Activated CD8-positive, alpha-beta memory T cell treated with anti-CD3 and anti-CD28 coated beads for 36 hours (primary cell): ENCODE measurements at regions not wholly inside any gene's neighbourhood (a gene's known extent, or its start where the extent isn't known, plus 50 kb on each side); places are given as distances from the start of the nearest gene placed in this dataset.

Experiments used
- CTCF ChIA-PET: fragments of 350-600 bp; sonication (Branson Sonifier 250); formaldehyde crosslinking; loops from one replicate; lab custom pipeline; 2021; ENCODE audit warnings: antibody characterized with exemption; lab: Charles Lee
- POLR2A ChIA-PET: fragments of 350-600 bp; sonication (Branson Sonifier 250); formaldehyde crosslinking; loops from one replicate; lab custom pipeline; 2021; ENCODE audit warnings: antibody characterized with exemption; lab: Charles Lee

- POLR2A ChIA-PET: no interaction called here
- CTCF ChIA-PET: no interaction called here
Observed at GRCh38 chr13:109906976-109907375, 120.6 kb upstream of the IRS2 start.

- ChIA-PET POLR2A (no interaction called here), CTCF (no interaction called here)
Observed at GRCh38 chr13:109904218-109904617, 117.8 kb upstream of the IRS2 start.

- CTCF ChIA-PET: no interaction called here
- POLR2A ChIA-PET: no interaction called here
Observed at GRCh38 chr13:109900741-109901140, 114.4 kb upstream of the IRS2 start.

DNA sequence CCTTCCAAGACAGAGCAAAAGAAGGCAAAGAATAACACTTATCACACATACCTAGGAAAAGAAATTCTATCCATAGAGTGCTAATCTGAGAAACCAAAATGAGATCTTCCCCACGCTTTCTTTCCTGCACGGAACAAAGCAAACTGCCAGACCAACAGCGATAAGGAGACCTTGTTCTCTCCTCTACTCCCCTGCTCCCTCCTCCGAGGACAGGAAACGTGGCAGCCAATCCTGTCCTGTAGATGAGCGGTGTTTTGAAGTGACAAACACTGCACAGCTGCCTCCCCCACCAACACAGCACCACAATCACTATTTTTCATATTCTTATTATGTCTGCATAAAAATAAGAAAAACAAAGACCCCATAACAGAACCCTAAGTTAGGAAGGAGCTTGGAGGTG lies 113.9 kb upstream of the IRS2 start:
- POLR2A ChIA-PET: no interaction called here
- CTCF ChIA-PET: no interaction called here

GRCh38 chr13:109899748-109900147 lies 113.4 kb upstream of the IRS2 start:
- CTCF ChIA-PET: no interaction called here
- POLR2A ChIA-PET: no interaction called here

GRCh38 chr13:109899316-109899715 lies 112.9 kb upstream of the IRS2 start:
- CTCF ChIA-PET: no interaction called here

GRCh38 chr13:109897988-109898624 lies 111.7 kb upstream of the IRS2 start:
- CTCF ChIA-PET: no interaction called here
- POLR2A ChIA-PET: no interaction called here

More at GRCh38 chr13:109899316-109899715, 112.9 kb upstream of the IRS2 start:
- POLR2A ChIA-PET: no interaction called here

DNA sequence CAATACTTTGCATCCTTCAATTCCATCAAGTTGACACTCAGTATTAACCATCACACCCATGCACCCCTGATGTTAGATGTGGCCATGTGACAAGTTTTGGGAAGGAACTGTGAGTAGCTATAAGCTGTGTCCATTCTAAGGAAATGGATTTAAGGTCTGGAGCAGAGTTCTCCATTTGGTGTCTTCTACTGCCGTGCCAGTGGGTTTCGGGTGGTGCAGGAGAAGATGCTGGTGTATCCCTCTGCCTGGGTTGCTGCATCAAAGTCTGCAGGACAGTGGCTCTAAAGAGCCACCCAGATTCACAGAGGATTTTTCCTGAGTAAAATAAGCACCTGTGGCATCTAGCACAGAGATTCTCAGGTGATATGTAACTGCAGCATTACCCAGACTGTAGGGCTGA lies 105.7 kb upstream of the IRS2 start:
- POLR2A ChIA-PET: no interaction called here
- CTCF ChIA-PET: no interaction called here

GRCh38 chr13:109885235-109885634 lies 98.9 kb upstream of the IRS2 start:
- ChIA-PET CTCF (no interaction called here), POLR2A (no interaction called here)

DNA sequence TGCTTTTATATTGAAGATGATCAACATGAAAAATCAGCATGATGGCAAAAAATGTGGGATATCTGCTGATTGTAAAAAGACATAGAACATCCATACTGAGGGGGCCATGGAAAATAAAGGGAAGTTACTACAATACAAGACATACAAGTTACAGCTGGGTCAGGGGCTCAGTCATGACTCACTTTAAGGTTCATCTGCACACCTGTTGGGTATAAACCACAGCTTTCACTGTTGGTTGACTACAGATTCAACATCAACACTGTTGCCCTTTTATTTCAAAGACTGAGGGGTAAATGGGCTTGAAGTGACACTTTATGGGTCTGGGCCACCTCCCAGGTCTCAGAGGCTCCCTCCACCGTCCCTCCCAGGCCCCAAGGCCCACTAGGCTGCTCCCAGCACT lies 98.1 kb upstream of the IRS2 start:
- POLR2A ChIA-PET: no interaction called here
- CTCF ChIA-PET: no interaction called here

GRCh38 chr13:109883181-109884180 lies 97.1 kb upstream of the IRS2 start:
- POLR2A ChIA-PET: no interaction called here

DNA sequence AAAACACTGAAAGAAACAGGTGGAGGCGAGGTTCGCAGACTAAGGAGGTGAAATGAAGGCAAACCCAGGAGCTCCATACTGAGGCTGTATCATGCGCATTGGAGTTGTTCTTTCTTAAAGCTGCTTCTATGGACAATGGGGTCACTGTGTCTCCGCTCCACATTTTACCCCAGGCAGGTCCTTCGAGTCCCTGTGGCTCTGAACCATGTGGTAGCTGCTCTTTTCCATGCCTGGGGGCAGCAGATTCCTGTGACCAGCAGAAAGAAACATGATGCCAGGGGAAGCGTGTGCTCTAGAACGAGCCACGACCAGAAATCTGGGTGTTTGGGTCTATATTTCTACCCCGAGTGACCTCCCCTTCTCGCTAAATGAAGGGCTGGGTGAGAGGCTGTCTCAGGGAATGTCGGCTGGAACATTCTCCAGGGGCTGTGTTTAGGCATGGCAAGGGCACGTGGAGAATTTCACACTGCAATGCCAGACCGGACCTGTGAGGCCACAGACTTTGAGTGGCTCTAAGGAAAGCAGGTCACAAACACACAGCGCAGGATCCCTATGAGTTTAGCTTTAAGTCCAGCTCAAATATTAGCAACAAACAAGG lies 95.7 kb upstream of the IRS2 start:
- POLR2A ChIA-PET: no interaction called here
- CTCF ChIA-PET: no interaction called here

More at GRCh38 chr13:109883181-109884180, 97.1 kb upstream of the IRS2 start:
- CTCF ChIA-PET: no interaction called here

DNA sequence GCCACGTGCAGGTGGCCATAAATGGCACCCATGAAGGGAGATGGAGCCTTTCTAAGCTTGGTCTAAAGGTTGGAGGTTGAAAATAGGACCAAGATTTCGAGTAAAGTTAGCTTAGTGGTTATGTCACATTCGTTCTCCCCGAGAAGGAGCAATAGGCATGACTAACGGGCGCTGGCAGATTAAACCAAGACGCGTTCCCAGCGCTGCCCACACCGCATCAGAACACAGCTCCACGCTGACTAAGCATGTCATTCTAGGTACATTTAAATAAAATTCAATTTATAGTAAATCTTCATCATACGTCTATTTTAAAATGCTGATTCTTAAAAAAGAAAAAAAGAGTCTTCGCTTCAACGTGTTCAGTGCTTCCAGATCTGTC lies 95.0 kb upstream of the IRS2 start:
- POLR2A ChIA-PET: no interaction called here
- CTCF ChIA-PET: no interaction called here

DNA sequence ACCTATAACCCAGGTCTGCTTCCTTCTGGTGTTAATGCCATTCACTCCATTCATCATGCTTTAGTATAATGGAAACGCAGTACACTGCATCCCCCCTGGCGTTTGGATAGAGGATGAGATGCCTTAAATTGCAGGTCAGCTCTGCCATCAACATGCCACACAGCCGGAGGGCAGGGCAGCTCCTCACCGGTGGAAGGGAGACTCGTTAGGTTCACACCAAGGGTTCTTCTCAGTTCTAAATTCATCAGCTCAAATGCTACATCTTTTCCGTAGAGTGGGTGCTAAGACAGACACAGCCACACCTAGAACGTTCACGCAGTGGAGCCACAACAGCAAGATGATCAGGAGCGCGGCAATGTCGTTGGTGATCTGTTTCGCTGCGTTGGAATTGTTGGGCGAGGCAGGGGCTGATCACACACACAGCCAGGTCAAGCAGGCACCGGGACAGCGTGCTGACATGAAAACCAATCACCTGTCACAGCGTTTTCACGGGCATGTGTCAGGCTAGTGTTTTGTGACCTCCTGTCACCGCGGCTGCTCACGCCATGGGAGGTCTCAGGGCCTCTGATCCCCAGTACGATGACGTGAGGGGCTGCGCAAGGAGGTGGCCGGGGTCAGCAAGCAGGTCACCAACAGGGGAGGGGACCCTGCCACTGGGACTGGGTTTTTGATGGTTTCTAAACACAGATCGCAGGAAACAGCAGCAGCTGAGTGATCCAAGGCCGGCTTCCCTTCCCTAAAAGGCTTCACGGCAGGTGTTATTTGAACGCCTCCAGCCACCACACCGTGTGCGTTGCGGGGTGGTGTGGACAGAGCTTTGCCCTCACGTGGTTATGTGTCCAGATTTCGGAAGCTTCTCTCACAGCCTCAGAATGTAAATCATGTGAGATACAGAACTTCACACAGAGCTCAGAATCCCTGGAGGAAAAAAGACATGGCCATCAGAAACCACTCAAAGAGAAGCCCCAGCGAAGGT lies 94.3 kb upstream of the IRS2 start:
- CTCF ChIA-PET: no interaction called here

GRCh38 chr13:109879338-109879737 lies 93.0 kb upstream of the IRS2 start:
- ChIA-PET POLR2A (no interaction called here), CTCF (no interaction called here)

More for the DNA sequence above, 94.3 kb upstream of the IRS2 start:
- POLR2A ChIA-PET: no interaction called here

GRCh38 chr13:109877809-109878208 lies 91.4 kb upstream of the IRS2 start:
- ChIA-PET CTCF (no interaction called here), POLR2A (no interaction called here)

GRCh38 chr13:109875746-109876145 lies 89.4 kb upstream of the IRS2 start:
- CTCF ChIA-PET: no interaction called here

GRCh38 chr13:109874484-109875454 lies 88.4 kb upstream of the IRS2 start:
- POLR2A ChIA-PET: no interaction called here
- CTCF ChIA-PET: no interaction called here

More at GRCh38 chr13:109875746-109876145, 89.4 kb upstream of the IRS2 start:
- POLR2A ChIA-PET: no interaction called here
